T-helper 2 cell treated with Interferon-gamma antibody and Interleukin-4, amounts not matched to agents 100 ng/mL and 5 ng/mL, for 36 hours (primary cell): ENCODE measurements at regions not wholly inside any gene's neighbourhood (a gene's known extent, or its start where the extent isn't known, plus 50 kb on each side); places are given as distances from the start of the nearest gene placed in this dataset.

Experiments
- intact Hi-C: fragments of 100-400 bp; cut with micrococcal nuclease; formaldehyde crosslinking; loops from one replicate; pipeline ENCODE4 v1.15.1; 2023

DNA sequence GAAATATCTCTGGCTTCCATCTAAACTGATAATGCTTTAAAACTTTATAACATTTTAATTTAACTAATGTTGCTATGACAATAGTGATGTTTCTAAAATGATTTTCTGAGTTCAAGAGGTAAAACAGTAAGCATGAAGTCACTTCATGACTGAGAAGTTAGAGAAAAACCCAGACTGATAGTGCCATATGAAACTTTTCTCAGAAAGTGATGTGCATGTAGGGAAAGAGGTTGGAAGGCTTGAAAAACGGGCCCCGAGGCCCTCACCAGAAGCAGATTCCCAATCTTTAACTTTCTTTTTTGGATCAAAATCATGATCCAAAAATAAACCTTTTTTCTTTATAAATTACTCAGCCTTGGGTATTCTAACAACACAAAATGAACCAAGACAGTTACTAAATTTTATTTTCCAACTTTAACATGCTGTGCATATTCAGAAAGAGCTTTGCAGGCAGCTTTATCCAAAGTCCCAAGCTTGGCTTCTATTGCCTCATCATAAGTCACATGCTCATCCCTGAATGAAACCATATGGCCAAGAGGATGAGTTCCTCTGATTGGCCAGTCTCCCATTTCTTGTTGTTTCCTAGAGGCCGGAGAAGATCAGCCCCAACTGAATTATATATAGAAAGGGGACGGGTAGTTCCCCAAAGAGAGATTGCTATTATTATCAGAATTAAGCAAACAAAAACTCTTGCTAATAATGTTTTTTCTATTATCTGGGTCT, 357.6 kb upstream of the SALL1 start:
- intact Hi-C loops: no loop called here

DNA sequence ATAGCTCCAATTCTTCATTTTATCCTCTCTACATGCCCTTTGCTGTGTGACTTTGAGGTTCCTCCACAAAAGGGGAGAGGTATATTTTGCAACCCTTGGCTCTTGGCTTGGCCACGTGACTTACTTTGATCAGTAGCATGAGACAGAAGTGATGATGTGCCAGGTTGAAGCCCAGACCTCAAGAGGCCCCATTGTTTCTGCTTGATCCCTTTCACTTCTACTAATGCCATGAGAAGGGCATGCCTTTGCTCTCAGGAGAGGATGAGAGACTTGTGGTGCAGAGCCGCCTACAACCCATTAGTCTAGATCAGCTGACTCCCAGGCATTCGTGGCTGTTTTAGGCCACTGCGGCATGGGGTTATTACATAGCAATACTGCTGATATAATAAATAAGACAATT, 356.2 kb upstream of the SALL1 start:
- intact Hi-C loops: no loop called here

- intact Hi-C loops: no loop called here
These were observed 349.2 kb upstream of the SALL1 start for GRCh38 chr16:51500306-51500705.

GRCh38 chr16:51497541-51498211, 346.6 kb upstream of the SALL1 start:
- intact Hi-C loops: no loop called here

- intact Hi-C loops: no loop called here
These were observed 339.8 kb upstream of the SALL1 start for GRCh38 chr16:51490866-51491265.

DNA sequence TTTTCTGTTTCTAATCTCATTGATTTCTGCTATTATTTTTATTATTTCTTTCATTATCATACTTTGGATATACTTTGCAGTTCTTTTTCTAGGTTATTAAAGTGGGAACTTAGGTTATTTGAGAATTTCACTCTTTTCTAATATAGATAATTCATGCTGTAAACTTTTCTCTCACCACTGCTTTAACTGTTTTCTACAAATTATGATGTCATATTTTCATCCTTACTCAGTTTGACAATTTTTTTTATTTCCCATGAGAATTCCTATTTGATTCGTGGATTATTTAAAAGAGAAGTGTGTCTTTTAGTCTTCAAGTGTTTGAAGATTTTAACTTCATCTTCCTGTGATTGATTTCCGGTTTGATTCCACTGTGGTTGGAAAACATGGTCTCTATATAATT, 336.8 kb upstream of the SALL1 start:
- intact Hi-C loops: no loop called here

- intact Hi-C loops: no loop called here
These were observed 323.5 kb upstream of the SALL1 start for GRCh38 chr16:51474414-51475091.

GRCh38 chr16:51473091-51473490, 322.0 kb upstream of the SALL1 start:
- intact Hi-C loops: no loop called here

GRCh38 chr16:51470492-51470891, 319.4 kb upstream of the SALL1 start:
- intact Hi-C loops: no loop called here

DNA sequence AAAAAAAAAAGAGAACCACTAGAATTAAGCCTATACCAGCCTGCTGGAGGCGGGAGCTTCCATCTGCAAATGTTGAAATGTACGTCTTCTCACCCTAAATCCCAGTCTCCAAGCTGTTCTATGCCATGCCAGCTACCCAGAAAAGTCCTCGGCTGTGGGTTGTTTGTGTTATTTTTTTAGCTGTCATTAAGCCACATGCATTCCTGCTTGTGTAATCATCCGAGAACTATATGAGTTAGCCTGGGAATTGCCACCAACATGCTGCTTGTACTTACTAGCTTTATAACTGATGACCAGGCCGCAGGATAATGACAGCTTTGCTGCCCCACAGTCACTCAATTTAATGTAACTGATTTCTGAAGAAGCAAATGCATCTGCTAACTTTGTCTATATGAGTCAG, 313.9 kb upstream of the SALL1 start:
- intact Hi-C loops: no loop called here

DNA sequence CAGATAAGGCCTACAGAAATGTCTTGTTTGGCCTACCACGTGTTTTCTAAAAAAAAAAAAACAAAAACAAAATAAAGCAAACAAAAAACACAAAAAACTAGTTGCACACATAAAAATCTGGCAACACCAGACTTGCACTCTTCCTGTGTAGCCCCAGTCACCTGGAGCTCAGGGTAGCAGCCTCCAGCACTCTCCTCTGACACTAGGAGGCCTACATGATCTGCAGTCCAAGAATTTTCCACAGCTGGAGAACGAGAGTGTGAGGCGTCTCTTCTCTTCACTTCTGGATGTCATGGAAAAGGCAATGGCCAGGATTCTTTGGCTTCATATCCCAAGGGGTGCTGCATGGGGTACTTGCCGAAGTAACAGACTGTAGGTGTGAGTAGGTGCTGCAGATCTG, 310.2 kb upstream of the SALL1 start:
- intact Hi-C loops: no loop called here

GRCh38 chr16:51458356-51459140, 307.5 kb upstream of the SALL1 start:
- intact Hi-C loops: no loop called here

- intact Hi-C loops: no loop called here
These were observed 306.7 kb upstream of the SALL1 start for GRCh38 chr16:51457775-51458174.

DNA sequence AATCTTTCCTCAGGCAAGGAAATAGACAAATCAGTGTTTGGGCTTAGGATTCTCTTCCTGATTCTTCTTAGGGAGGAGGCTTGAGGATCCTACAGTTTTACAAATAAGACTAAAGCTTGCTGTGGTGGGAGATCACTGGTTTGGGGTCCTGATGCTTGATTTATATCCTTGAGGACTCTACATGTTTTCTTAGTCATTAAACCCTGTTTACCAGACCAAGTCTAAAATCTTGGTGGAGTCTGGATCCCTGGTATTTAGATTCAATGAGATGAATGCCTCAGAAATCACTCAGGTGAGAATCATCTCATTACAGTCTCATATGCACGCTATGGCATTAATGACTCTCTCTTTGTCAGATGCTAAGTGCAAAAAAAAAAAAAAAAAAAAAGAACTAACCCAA, 304.3 kb upstream of the SALL1 start:
- intact Hi-C loops: no loop called here

- intact Hi-C loops: no loop called here
These were observed 302.2 kb upstream of the SALL1 start for GRCh38 chr16:51453251-51453650.

GRCh38 chr16:51450909-51451308, 299.8 kb upstream of the SALL1 start:
- intact Hi-C loops: no loop called here

- intact Hi-C loops: no loop called here
These were observed 299.3 kb upstream of the SALL1 start for GRCh38 chr16:51450376-51450775.

DNA sequence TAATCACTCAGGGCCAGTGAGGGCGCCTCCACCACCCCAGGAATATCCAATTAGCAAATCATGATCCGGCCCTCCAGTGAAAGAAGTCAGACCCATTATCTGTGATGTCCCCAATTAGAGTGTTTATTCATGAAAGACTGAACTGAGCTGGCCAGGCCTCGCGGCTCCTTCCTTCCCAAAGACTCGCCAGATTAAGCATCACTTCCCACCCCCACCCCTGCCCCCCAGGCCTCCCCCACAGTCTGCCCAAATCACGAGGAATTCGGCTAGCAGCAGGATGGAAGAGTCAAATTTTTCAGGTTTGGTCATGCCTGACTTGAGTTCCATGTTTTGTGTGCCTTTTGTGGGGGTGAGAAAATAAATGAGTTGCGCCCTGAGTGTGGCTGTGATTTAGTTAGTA, 298.4 kb upstream of the SALL1 start:
- intact Hi-C loops: no loop called here

DNA sequence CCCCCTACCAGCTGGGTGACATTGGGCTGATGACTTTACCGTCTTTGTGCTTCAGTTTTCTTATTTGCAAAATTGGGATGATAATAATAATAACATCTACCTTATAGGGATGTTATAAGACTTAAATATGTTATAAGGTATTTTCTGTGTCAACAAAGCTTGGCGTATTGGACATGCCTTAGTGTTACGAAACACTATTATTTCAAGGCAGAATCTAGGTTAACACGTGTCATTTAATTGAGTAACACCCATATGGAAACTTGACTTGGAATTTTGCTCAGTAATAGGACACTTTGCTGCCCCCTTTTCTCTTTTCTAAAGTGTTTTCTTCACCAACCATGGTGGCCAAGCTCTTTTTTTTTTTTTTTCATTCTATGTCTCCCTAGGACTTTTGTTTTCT, 294.2 kb upstream of the SALL1 start:
- intact Hi-C loops: no loop called here

DNA sequence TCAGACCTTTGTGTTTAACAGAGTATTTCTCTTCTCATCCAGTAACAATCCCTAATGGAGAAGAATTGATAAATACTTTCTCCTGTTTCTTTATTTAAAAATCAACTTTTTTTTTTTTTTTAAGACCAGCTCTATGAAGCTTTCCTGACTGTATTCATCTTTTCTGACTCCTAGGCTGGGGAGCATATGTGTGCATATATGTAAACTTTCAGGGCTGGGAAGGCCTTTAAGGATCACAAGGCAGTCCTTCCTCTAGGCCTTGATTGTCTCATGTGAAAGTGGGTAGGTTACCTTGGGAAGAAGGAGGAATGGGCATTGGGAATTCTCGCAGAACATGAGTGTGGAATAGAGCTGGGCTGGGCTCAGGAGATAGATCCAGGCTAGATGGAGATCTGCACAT, 292.9 kb upstream of the SALL1 start:
- intact Hi-C loops: no loop called here

DNA sequence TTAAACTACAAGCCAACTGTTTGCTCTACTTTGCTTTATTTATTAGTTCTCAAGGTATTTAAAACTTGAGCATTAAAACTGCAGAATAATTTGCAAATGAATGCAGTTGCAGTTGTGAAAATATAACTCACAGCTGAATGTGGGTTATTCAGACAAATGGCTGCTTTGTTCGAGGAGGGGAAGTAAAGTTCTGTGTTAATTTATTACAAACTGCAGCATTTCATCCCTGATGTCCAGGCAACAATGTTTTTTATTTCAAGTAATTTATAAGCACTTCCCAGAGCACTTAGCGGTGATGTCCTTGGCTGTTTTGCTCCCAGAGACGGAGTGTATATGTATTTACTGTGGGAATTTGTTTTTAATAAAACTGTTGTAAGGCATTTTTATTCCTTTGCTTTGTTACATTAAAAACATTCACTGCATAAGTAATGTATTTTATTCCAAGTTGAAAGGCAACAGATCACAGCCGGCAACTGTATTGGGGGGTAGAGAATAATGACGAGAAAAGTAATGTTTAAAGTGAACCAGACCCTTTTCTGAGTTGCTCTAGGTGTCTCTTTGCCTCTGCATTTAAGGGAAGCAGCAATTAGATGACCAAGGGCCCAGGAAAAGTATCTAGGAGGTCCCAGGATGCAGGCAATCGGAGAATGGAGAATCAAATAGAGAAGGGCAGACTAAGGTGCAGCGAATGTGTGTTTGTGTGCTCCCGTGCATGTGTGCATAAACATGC, 291.2 kb upstream of the SALL1 start:
- intact Hi-C loops: no loop called here
